GM18868 (cell line): ENCODE measurements at regions not wholly inside any gene's neighbourhood (a gene's known extent, or its start where the extent isn't known, plus 50 kb on each side); places are given as distances from the start of the nearest gene placed in this dataset.
"Not testable (repeated sequence)": the region's sequence is repeated elsewhere in the genome, so short reads cannot be mapped to it uniquely, and the experiment has no call there.

Source experiments
- ATAC-seq: cut with Tn5 transposase; IDR thresholded peaks from one replicate; pipeline ENCODE4 v1.9.1; 2021; ENCODE audit warnings: mild to moderate bottlenecking, moderate library complexity; ENCODE audit not compliant: unreplicated experiment

DNA sequence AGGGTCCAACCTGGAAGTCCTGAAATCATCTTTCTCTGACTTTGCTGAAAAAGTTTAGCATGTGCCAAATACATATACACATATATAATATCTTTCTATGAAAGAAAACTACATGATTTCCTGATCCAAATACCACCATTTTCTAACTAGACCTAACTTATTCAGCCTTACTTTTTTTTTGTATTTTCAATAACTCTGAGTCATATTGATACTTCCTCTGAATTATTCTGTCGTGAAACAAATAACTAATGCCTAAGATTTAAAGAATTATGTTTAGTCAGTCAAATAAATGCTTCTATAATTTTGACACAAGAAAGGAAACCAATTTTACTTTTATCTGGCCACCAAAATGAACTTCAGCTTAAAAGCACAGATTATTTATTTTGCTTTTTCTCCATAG is 760.2 kb upstream of the GBE1 start:
- ATAC-seq: no peak

DNA sequence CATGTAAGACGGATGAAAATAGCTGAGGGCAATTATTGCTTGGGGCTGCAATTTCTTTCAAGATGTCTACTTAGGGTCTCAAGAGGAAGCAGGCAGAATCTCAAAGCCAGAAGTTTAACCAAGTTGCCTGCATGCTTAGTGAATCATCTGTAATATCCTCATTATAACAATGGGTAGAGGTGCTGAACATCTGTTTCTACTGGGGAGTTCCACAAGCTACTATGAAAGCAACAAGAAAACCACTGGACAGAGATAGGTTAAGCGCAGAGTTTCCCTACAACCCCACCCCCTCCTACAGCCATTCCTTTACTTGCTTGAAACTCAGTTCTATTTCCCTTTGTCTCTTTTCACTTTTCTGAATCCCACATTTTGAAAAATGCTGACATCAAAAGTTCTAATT is 759.4 kb upstream of the GBE1 start:
- peak; percentile 79 for ATAC-seq

DNA sequence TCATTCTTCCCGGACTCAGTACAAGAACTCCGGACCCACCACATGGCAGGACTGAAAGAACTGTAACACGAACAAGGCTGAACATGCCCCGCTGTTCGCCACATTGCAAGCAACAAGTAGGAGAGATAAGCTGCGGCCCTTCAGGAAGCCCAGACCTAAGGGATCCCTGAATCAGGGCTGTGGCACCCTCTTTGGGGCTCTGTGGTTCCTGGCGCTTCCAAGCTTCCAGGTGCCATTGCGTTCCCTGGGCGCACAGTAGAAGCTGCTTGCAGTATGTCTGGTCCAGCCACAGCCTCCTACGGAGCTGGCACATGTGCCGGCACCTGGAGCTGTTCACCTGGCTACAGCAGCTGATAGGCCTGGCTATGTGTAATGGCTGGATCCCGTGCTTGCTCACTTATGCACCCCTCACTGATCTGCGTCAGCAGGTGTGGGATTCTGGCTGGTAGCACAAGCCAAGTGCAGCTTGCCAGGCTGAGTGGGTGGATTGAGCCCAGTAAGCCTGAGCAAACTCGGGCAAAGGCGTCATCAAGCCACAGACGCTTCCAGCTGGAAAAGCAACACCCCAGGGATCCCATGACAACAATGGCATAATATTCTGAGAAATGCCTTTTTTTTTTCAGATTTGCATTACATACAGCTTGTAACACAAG is 748.6 kb upstream of the GBE1 start:
- ATAC-seq: no peak

DNA sequence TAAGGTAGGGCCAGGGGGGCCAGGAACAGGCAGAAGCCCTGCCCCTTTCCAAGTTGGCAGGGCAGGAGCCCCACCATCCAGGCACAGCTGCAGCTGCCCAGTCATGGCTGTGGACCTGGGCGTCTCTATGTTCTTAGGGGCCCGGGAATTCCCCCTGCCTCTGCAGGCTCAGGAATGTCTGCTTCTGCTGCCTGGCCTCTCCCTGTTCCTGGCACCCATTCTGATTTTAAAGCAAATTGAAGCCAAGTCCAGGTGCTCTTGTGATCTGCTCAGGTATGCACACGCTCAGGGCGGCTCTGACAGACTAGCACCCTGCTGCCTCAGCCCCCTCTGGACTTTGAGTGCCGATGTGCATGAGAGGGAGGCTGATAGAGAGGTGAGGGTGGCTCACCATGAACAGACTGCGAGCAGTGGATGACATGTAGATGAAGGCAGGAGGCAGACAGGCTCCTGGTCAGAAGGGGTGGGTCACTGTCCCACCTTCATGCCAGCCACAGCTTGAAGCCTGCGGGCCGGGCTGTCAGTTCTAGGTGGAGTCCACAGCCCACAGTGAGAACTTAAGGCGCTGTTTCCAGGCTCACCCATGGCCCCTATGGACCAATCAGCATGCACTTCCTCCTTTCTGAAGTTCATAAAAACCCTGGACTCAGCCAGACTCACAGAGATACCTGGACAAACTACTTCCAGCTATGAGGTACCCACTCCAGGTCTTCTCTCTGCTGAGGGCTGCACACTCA is 747.8 kb upstream of the GBE1 start:
- no peak for ATAC-seq

DNA sequence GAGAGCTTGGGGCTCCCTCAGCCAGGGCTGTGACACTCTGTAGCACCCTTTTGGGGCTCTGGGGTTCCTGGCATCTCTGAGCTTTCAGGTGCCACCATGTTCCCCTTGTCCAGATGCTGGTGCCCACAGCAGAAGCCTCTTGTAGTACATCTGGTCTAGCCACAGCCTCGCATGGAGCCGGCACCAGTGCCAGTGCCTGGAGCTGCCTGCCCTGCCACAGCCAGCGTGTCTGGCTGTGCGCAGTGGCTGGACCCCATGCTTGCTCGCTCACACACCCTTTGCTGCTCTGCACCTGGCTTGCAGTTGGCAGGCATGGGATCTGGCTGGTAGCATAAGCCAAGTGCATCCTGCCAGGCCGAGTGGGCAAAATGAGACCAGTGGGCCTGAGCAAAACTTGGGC is 744.8 kb upstream of the GBE1 start:
- no peak for ATAC-seq

DNA sequence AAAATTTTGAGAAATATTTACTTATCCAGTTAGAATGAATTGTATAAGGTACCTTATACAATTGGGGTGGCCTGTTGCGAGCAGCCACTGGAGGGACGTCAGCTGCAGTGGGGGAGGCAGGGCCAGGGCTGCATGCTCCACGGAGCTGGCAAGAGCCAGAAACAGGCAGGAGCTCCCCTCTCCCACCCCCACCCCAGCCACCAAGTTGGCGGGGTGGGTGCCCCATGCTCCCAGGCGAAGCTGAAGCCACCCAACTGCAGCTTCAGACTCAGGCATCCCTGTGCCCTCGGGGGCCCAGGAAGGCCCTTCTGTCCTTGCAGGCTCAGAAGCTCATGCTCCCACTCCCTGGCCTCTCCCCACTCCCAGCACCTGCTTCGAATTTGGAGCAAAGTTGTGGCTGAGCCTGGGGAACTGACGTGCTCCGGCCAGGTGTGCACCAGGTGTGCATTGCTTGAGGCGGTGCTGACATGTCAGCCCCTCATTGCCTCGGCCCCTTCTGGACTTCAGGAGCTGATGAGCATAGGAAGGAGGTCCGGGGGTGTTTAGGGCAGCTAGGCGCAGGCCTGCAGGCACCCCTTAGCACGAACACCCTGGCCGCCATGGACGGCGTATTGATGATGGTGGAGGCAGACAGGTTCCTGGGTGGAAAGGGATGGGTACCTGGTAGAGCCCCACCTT is 743.8 kb upstream of the GBE1 start:
- ATAC-seq: no peak

DNA sequence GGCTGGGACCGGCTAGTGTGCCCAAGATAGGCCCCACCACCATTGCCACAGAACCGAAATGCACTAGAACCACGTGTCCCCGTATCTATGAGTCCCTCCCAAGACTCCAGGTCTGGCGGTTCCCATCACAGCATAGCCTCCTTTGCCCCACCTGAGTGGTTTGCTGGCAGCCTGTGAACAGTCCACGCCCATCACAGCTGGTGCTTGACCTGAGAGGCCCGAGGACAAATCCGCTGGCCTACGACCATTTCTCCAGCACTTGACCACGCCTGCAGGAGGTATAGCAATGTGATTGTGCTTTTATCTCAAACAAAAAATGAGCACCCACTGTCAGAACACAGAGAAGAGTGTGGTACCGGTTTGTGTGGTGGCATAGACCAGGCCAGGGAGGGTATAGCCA is 736.7 kb upstream of the GBE1 start:
- ATAC-seq: no peak

DNA sequence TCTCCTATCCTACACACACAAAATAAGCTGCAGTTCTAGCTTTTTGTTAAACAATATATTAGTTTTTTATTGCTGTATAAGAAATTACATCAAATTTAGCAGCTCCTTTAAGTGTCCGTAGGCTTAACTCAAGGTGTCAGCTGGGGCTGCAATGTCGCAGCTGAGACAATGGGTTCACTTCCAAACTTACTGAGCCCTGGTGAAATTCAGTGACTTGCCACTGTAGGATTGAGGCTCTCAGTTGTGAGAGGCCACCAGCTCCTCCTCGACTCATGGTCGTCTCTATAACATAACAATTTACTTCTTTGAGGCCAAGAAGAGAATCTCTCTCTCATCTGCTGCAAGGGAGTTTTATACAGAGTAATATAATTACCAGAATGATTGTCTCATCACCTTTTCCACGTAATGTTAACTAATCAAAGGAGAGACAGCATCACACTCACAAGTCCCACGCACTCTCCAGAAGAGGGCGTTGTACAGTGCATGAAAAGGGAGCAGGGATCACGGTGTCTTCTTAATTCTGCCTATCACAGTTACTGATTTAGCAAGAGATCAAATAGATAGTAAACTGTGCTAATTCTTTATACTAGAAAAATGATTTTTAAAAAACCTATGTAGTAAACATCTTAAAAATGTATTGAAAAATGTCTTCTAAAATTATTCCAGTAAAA is 735.6 kb upstream of the GBE1 start:
- peak; percentile 53 for ATAC-seq

DNA sequence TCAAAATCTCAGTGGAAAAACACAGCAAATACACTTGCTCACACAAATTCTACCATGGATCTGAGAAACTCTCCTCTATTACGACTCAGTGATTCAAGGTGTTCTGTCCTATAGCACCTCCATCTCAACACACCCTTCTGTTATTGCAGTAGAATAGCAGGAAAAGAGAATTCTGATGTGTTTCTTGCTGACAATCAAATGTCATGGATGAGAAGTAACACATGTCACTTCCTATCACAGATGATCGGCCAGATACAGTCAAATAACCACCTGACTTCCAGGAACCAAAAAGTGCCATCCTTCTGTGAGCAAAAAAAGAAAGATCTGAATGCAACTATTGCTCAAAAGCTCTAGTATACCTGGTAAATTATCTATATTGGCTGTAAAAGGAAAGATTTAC is 734.2 kb upstream of the GBE1 start:
- no peak for ATAC-seq

DNA sequence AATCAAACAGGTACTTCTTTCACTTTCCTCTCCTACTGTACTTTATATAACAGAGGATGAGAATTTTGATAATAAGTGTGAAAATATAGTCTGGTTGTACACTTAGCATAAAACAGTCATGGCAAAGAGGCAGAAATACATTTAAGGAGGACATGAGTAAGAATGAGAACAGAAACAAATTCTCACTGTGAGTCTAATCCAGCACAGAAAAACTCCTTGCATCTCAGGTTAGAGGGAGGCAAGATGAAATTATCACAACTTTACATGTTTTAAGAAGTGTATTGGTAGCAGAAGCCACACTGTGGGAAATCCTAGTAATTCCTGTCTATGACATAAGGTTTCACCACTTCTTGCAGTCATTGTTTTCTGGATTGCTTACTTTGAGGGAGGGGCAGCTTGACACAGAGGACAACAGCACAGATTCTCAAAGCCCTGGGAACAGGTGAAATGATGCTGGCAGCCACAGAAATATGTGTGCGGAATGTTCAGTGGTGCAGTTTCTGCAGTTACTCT is 733.6 kb upstream of the GBE1 start:
- ATAC-seq: peak; percentile 49

DNA sequence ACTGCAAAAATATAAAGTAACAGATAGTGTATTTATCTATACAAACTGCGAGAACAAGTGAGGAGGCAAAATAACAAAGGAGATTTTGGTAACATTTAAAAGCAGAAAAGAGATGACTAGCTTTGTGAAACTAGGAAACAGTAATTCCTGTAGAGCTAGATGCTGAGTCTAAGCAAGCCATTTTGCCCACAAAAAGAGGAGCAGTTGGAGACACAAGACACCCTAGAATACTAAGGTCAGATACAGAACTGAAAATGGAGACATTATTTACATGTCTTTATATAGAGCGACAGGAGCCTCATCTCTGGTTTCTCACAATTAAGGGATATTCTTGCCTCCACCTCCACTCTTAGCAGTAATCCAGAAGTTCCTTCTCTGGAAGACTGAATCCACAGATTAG is 732.4 kb upstream of the GBE1 start:
- no peak for ATAC-seq

DNA sequence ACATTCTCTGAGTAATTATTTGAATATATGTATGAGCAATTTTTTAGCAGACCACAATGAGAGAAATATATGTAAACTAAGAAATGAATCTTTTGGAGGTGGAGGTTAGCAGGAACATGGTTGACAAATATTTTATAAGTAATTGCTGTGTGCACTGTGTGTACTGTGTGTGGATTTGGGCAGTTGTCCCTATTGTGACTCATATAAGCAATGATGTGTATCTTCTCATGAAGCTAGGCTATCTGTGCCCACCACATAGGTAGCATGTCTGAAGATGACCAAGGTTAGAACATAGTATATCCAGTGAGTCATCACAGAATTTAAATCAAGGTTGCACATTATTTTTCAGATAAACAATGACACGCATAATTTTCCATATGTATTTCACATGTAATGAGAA is 713.9 kb upstream of the GBE1 start:
- no peak for ATAC-seq

DNA sequence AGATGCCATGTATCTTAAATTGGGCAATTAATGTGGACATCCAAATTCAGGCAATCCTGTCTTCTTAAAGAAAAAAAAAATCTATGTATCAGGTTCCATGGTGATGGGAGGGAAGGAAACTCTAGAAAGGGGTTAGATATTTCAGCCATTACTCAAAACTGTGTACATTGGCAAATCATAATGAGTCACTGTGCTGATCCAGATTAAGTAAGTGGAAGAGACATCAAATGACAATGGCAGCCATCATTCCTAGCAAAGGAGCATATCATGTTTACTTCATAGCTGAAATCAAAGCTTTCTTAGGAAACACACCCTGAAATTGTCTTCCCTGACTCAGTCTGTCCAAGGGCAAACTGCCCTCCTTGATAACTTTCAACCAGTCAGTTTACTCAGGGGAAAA is 713.3 kb upstream of the GBE1 start:
- no peak for ATAC-seq

DNA sequence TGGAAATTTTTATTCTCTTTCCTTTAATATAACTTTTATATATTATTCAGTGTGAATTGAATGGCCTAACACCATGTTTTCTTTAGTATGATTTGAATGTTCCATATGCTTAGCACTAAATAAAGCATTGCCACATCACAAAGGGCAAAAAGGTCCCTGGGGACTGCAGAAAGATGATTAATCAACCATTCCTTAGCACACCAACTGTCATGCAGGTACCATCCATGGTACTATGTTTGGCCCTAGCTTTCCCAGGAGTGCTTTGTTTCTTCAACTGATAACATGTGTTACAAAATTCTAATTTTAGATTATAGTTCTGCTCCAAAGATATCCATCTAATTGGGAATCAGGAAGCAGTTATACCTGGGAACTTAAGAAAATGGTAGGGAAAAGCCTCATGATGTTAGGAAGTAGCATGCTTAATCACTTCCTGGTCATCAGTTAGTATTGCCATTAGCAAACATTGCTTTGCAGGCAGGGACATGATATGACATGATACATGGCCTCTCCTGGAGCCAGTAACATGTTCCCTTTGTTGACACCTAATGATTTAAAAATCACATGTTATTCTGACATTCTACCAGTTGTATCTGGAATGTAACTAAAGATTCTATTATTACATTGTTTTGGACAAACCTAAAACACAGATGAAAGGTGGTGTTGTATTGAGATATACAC is 712.6 kb upstream of the GBE1 start:
- no peak for ATAC-seq

DNA sequence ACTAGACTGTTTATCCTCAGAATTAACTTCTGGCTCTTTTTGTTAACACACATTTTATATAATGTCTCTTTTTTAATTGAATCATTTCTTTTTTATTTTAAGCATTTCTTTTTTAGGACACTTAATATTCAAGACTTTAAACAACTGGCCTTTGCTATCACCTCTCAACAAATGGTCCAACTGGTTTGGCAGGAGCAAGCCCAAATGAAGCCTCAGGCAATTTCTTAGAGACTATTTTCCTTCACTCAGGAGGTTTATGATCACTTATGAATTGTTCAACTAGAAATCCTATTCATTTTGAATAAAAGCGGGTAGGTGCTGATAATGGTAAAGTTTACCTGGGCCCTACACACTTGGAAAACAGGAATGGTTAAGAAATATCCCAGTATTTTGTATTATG is 705.6 kb upstream of the GBE1 start:
- ATAC-seq: no peak

DNA sequence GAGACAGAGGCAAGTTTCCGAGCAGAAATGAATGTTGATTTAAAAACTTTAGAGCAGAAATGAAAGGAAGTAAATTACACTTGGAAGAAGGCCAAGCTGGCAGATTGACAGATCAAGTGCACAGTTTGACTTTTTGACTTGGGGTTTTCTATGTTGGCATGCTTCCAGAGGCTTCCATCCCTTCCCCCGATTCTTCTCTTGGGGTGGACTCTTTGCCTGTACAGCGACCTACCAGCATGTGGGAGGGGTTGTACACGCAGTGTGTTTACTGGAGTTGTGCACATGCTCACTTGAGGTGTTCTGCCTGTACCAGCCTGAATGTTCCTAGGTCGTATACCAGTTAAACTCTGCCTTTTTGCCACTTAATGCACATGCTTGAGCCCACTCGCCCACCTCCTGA is 701.5 kb upstream of the GBE1 start:
- ATAC-seq: no peak

DNA sequence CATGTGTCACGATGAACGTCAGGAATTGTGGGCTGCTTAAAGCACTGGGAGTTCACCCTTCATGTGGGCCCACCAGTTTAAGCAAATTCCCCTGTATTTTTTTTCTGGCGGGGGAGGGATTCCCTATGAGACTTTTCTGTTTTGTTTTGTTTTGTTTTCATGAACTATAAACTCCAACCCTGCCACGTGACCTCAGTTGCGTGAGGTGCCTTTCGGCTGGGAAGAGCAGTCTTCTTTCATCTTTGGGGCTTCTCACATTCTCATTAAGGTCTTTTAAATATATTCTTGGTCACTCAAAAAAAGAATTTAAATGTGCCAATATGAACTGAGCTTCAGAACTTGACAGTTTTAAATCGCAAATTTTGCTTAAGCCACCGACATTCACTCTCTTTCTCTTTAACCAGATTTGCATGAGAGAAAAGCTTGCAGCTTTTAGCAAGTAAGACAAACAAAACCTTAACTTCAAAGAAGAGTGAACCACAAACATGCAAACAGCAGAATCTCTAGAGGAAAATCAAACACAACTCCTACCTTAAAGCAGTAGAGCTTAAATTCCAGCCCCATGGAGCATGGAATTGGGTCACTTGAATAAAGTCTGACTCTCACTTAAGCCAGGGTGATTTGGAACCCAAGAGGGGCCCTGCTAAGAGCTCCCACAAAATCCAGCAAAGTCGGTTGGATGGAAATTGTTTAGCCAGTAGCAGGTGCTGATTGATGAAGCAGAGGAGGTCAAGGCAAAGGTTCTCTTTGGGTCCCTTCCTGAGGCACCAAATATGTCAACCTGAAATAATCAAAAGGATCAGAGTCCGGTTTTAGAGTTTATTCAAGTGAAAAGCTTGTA is 699.8 kb upstream of the GBE1 start:
- no peak for ATAC-seq

DNA sequence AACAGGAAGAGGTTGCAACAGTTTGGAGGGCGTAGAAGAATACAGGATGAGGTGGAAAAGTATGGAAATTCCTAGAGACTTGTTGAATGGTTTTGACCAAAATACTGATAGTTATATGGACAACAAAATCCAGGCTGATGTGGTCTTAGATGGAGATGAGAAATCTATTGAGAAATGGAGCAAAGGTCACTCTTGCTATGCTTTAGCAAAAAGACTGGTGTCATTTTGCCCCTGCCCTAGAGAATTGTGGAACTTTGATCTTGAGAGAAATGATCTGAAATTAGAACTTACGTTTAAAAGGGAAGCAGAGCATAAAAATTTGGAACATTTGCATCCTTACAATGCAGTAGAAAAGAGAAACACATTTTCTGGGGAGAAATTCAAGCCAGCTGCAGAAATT is 686.9 kb upstream of the GBE1 start:
- no peak for ATAC-seq

DNA sequence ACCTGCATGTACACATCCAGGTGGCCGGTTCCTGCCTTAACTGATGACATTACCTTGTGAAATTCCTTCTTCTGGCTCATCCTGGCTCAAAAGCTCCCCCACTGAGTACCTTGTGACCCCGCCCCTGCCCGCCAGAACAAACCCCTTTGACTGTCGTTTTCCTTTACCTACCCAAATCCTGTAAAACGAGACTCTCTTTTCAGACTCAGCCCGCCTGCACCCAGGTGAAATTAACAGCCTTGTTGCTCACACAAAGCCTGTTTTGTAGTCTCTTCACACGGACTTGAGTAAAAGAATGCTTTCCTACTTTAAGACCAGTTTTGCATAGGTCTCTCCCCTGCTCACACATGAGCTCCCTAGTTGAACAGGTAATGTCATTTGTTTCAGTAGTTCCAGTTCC is 667.4 kb upstream of the GBE1 start:
- not testable (repeated sequence) for ATAC-seq

DNA sequence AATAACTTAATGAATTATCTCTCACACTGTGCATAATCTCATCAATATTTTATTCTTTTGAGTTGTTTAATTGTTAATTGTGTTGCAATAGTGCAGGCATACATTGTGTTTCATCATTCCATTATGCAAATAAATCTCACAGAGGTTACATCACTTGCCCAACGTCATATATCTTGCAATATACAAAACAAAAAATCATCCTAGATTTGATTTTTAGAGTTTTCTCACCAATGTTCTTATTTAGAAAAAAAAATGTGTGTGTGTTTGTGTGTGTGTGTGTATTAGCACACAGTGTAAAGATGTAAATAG is 662.5 kb upstream of the GBE1 start:
- no peak for ATAC-seq
